Keratinocyte (primary cell): ENCODE measurements at regions not wholly inside any gene's neighbourhood (a gene's known extent, or its start where the extent isn't known, plus 50 kb on each side); places are given as distances from the start of the nearest gene placed in this dataset.
A peak's percentile ranks its signal among the peaks of the same experiment; 100 is the strongest.
"Not testable (repeated sequence)": the region's sequence is repeated elsewhere in the genome, so short reads cannot be mapped to it uniquely, and the experiment has no call there.

ENCODE experiments used
- DNase-seq: peaks from one replicate; pipeline ENCODE4 v3.0.0-alpha.2; 2011; ENCODE audit warnings: low read depth, missing footprints, low spot score
- FAIRE-seq: peaks from 2 replicates; lab custom pipeline; 2011; peaks lifted over from hg19 to GRCh38; lab: Jason Lieb, UNC
- H2AFZ ChIP-seq: 2 replicates; pipeline ENCODE4 v1.6.0; 2012; ENCODE audit warnings: low read length, control low read depth, inconsistent platforms; ENCODE audit not compliant: control insufficient read depth
- H3K27ac ChIP-seq: 2 replicates; pipeline ENCODE4 v1.5.1; 2011; ENCODE audit warnings: low read length; ENCODE audit not compliant: control insufficient read depth, insufficient read depth
- H3K27me3 ChIP-seq: 3 replicates; pipeline ENCODE4 v1.6.0; 2011; ENCODE audit warnings: low read length; ENCODE audit not compliant: control insufficient read depth, insufficient read depth; ENCODE audit errors: extremely low read depth
- H3K36me3 ChIP-seq, 2 experiments: 2 replicates in 1 of 2; 3 replicates in 1 of 2; pipeline ENCODE4 v1.5.1; 2011; ENCODE audit warnings: low read length in 2 of 2, mild to moderate bottlenecking in 1 of 2; ENCODE audit not compliant: control insufficient read depth in 2 of 2, insufficient read depth in 2 of 2; ENCODE audit errors: extremely low read depth in 1 of 2
- H3K4me1 ChIP-seq: 3 replicates; pipeline ENCODE4 v1.5.1; 2011; ENCODE audit warnings: low read length; ENCODE audit not compliant: control insufficient read depth, insufficient read depth; ENCODE audit errors: extremely low read depth
- H3K4me2 ChIP-seq: 3 replicates; pipeline ENCODE4 v1.6.0; 2011; ENCODE audit warnings: low read depth, low read length; ENCODE audit not compliant: control insufficient read depth, insufficient read depth; ENCODE audit errors: extremely low read depth
- H3K4me3 ChIP-seq, 3 experiments: fragments of 200-600 bp in 1 of 3; sonication (generic) in 1 of 3; 2 replicates in 2 of 3; 3 replicates in 1 of 3; pipeline ENCODE4 v1.5.1; 2011 to 2016; ENCODE audit warnings: low read length in 3 of 3, mild to moderate bottlenecking in 3 of 3, control low read depth in 2 of 3, inconsistent platforms in 1 of 3, low read depth in 1 of 3, mixed read lengths in 1 of 3, mixed run types in 1 of 3, moderate library complexity in 1 of 3; ENCODE audit not compliant: control insufficient read depth in 2 of 3, insufficient read depth in 2 of 3; ENCODE audit errors: extremely low read depth in 1 of 3
- H3K79me2 ChIP-seq: 2 replicates; pipeline ENCODE4 v1.6.0; 2012; ENCODE audit warnings: low read length; ENCODE audit not compliant: control insufficient read depth, insufficient read depth
- H3K9ac ChIP-seq: 3 replicates; pipeline ENCODE4 v1.6.0; 2011; ENCODE audit warnings: low read length; ENCODE audit not compliant: control insufficient read depth, insufficient read depth; ENCODE audit errors: extremely low read depth
- H3K9me1 ChIP-seq: 3 replicates; pipeline ENCODE4 v1.6.0; 2011; ENCODE audit warnings: low read length; ENCODE audit not compliant: control insufficient read depth, insufficient read depth; ENCODE audit errors: extremely low read depth
- H3K9me3 ChIP-seq: 2 replicates; pipeline ENCODE4 v1.5.1; 2012; ENCODE audit warnings: low read depth, low read length; ENCODE audit not compliant: control insufficient read depth
- H4K20me1 ChIP-seq: 3 replicates; pipeline ENCODE4 v1.6.0; 2011; ENCODE audit warnings: low read length; ENCODE audit not compliant: control insufficient read depth, insufficient read depth; ENCODE audit errors: extremely low read depth
- dilution Hi-C: fragments of 300-500 bp; cut with MboI; formaldehyde crosslinking; loops from one replicate; pipeline ENCODE4 v1.7.0; 2020; ENCODE audit warnings: low sequenced_read_pairs; ENCODE audit not compliant: extremely low pct_ligation_motif_present

DNA sequence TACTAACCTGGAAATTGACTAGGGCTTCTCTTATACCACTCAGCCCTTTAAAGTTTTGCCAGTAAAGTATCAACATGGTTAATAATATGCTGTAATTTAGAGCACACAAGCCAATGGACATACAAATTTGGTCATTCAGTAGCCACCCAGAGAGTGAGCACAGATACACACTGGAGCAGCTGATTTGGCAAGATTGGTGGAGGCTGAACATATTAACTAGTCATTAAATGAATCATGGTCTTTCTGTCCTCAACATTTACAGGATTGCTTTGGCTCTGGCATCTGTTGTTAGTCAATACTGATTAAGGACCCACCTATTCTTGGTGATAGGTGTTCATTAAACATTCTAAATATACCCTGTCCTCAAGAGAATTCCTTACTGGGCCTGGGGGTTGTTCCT lies 130.6 kb downstream of the SRGAP2 start:
- H2AFZ ChIP-seq, H3K36me3 ChIP-seq, H4K20me1 ChIP-seq, H3K9ac ChIP-seq, H3K4me1 ChIP-seq, H3K4me2 ChIP-seq, FAIRE-seq, DNase-seq, dilution Hi-C loops, H3K4me3 ChIP-seq, H3K9me3 ChIP-seq, H3K27ac ChIP-seq, H3K27me3 ChIP-seq, H3K79me2 ChIP-seq, H3K9me1 ChIP-seq: not testable (repeated sequence)

GRCh38 chr1:206334481-206334880 lies 131.1 kb downstream of the SRGAP2 start:
- H3K9me3 ChIP-seq, H3K27me3 ChIP-seq, FAIRE-seq, dilution Hi-C loops, H3K79me2 ChIP-seq, H2AFZ ChIP-seq, H3K9me1 ChIP-seq, H3K4me3 ChIP-seq, H3K36me3 ChIP-seq, DNase-seq, H3K4me1 ChIP-seq, H3K4me2 ChIP-seq, H4K20me1 ChIP-seq, H3K27ac ChIP-seq, H3K9ac ChIP-seq: not testable (repeated sequence)

- H3K79me2 ChIP-seq, H3K9me1 ChIP-seq, H3K4me3 ChIP-seq, H3K9me3 ChIP-seq, FAIRE-seq, H4K20me1 ChIP-seq, H3K9ac ChIP-seq, H3K27ac ChIP-seq, H2AFZ ChIP-seq, dilution Hi-C loops, H3K4me2 ChIP-seq, H3K4me1 ChIP-seq, DNase-seq, H3K27me3 ChIP-seq, H3K36me3 ChIP-seq: not testable (repeated sequence)
Observed at GRCh38 chr1:206335162-206335561, 131.8 kb downstream of the SRGAP2 start.

DNA sequence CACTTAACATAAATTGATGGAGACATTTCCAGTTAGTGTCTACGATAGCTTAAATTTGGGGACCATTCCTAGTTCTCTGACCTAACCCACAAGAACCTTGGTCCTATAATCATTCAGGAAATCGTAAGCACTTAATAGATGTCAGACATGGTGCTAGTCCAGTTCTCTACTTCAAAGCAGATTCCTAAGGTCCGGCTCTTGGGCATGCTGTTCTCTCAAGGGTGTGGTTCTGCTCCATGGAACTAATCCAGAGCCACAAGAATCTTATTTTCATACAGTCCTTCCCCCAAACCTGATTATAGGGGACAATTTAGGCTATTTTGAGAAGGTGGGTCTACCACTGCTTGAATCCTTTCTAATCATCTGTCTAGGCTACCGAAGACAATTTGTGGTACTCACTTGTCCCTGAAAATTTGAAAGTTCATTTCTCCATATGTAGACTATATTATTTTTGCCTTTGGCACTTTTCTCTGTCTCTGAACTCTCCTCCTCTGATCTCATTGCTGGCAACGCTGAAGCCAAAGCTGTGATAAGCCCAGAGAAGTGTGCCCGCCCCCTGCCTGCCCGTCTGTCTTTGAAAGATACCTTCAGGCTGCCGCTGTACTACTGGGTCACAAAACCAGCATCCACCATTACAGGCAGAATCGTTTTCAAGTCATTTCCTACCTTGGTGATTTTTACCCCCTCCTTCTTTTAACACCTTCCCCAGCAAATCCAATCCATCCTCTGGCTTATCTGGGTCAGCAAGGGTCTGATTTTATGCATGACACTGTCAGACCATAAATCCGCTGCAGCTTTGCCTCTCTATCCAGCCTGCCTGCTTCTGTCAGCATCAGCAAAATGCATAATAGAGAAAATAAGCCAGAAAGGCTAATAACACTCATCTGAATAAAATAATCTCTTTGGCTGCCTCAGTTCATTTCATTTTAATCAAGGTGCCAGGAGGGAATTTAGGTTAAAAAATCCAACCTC lies 132.8 kb downstream of the SRGAP2 start:
- H4K20me1 ChIP-seq, dilution Hi-C loops, H2AFZ ChIP-seq, H3K36me3 ChIP-seq, DNase-seq, H3K27me3 ChIP-seq, H3K9ac ChIP-seq, H3K9me3 ChIP-seq, H3K79me2 ChIP-seq, FAIRE-seq, H3K4me1 ChIP-seq, H3K9me1 ChIP-seq, H3K27ac ChIP-seq, H3K4me3 ChIP-seq, H3K4me2 ChIP-seq: not testable (repeated sequence)

- H3K9me3 ChIP-seq, H2AFZ ChIP-seq, H4K20me1 ChIP-seq, H3K4me3 ChIP-seq, dilution Hi-C loops, H3K36me3 ChIP-seq, H3K27me3 ChIP-seq, DNase-seq, H3K27ac ChIP-seq, H3K79me2 ChIP-seq, H3K4me2 ChIP-seq, H3K9me1 ChIP-seq, H3K9ac ChIP-seq, H3K4me1 ChIP-seq: not testable (repeated sequence)
- peak; percentile 79 for FAIRE-seq
Observed at GRCh38 chr1:206337024-206337423, 133.3 kb upstream of the IKBKE start.
